ENCODE measurements at regions not wholly inside any gene's neighbourhood (a gene's known extent, or its start where the extent isn't known, plus 50 kb on each side); places are given as distances from the start of the nearest gene placed in this dataset.

DNA sequence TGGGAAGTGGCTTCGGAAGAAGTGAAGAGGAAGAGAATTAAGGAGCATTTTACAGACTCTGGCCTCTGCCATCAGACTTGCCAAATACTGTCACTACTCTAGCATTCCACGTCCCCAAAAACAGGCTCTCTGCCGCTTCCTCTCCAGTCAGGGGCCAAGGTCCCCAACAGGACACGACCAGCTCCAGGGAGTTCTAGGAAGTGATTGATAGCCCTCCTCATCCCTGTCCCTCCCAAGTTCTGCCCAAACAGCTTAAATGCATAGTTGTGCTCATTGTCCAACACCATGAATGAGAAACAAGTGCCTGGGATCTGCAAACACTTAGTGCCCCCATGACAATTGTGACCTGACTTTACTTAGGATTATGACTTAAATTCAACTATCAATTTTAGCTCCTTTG lies 96.5 kb downstream of the MED10 start:
- TF ChIP-seq TCF12 (IDR thresholded peaks at IDR 0.05; ENCODE audit: low read depth) = no peak

DNA sequence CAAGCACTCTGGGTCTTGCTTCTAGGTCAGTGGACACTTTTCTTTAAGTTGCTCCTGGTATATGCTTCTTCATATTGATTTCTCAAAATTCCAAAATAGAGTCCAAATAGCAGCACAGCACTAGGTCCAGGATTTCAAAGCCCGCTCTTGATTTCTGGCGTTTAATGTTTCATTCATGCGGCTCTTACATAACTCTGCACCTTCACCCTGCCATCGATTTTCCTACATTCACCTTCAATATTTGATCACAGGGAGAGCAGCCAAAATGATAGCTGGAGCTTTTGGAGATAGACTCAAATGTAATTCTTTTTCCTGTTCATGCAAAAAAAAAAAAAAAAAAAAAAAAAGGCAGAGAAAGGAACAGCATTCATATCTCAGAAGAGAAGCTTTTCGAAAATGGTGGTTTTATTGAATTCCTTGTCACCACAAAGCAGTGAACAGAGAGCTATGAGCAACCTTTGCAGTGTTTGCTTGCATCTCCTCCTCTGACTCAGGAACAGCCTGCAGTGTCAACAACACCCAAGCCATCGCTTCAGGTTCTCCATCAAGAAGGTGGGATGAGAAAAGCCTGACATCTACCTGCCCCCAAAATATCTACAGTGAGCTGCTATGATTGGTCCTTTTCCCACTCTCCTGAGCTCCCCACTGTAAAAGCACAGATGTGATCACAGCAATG lies 97.8 kb downstream of the MED10 start:
- no peak for TF ChIP-seq RAD21 (IDR thresholded peaks at IDR 0.05; ENCODE audit: low read depth)
- no peak for TF ChIP-seq CREB1 (IDR thresholded peaks at IDR 0.05; ENCODE audit: low read depth)
- no peak for TF ChIP-seq YY1 (IDR thresholded peaks at IDR 0.05; ENCODE audit: low read depth)
- TF ChIP-seq ZBTB7A (IDR thresholded peaks at IDR 0.05; ENCODE audit: low read depth) = no peak
- TF ChIP-seq, protein P1, sequence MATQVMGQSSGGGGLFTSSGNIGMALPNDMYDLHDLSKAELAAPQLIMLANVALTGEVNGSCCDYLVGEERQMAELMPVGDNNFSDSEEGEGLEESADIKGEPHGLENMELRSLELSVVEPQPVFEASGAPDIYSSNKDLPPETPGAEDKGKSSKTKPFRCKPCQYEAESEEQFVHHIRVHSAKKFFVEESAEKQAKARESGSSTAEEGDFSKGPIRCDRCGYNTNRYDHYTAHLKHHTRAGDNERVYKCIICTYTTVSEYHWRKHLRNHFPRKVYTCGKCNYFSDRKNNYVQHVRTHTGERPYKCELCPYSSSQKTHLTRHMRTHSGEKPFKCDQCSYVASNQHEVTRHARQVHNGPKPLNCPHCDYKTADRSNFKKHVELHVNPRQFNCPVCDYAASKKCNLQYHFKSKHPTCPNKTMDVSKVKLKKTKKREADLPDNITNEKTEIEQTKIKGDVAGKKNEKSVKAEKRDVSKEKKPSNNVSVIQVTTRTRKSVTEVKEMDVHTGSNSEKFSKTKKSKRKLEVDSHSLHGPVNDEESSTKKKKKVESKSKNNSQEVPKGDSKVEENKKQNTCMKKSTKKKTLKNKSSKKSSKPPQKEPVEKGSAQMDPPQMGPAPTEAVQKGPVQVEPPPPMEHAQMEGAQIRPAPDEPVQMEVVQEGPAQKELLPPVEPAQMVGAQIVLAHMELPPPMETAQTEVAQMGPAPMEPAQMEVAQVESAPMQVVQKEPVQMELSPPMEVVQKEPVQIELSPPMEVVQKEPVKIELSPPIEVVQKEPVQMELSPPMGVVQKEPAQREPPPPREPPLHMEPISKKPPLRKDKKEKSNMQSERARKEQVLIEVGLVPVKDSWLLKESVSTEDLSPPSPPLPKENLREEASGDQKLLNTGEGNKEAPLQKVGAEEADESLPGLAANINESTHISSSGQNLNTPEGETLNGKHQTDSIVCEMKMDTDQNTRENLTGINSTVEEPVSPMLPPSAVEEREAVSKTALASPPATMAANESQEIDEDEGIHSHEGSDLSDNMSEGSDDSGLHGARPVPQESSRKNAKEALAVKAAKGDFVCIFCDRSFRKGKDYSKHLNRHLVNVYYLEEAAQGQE (IDR thresholded peaks at IDR 0.05; ENCODE audit: low read depth) = no peak
- no peak for TF ChIP-seq TEAD4 (IDR thresholded peaks at IDR 0.05)
- no peak for TF ChIP-seq FOXM1 (IDR thresholded peaks at IDR 0.05; ENCODE audit: borderline replicate concordance, low read depth)
- TF ChIP-seq, protein P2, sequence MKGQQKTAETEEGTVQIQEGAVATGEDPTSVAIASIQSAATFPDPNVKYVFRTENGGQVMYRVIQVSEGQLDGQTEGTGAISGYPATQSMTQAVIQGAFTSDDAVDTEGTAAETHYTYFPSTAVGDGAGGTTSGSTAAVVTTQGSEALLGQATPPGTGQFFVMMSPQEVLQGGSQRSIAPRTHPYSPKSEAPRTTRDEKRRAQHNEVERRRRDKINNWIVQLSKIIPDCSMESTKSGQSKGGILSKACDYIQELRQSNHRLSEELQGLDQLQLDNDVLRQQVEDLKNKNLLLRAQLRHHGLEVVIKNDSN (IDR thresholded peaks at IDR 0.05) = no peak
- TF ChIP-seq EP300 (IDR thresholded peaks at IDR 0.05; ENCODE audit: borderline replicate concordance) = no peak
- no peak for TF ChIP-seq TCF12 (IDR thresholded peaks at IDR 0.05; ENCODE audit: low read depth)
- TF ChIP-seq CEBPB (IDR thresholded peaks at IDR 0.05) = no peak
- no peak for TF ChIP-seq NFIC (IDR thresholded peaks at IDR 0.05)
- no peak for TF ChIP-seq EGR1 (IDR thresholded peaks at IDR 0.05)
- TF ChIP-seq, protein P3, sequence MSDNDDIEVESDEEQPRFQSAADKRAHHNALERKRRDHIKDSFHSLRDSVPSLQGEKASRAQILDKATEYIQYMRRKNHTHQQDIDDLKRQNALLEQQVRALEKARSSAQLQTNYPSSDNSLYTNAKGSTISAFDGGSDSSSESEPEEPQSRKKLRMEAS (IDR thresholded peaks at IDR 0.05) = no peak

DNA sequence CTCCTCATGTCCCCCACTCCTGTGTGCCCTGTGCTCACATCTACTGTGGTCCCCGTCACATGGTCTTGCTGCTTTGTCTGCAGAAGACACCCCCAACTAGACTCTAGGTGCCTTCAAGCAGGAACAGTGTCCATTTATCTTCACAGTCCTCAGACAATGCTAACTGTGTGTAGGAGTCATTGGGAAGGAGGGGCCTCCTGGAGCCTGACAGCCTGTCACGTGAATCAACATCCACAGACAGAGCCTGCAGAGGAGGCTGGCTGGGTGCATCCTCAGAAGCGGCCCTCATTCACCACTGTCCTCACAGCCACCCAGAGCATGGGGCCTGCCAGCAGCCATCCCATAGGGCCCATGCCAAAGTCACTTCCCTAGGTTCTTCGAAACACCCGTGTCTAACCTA lies 98.7 kb downstream of the MED10 start:
- TF ChIP-seq EP300 (IDR thresholded peaks at IDR 0.05; ENCODE audit: borderline replicate concordance) = no peak
- no peak for TF ChIP-seq CEBPB (IDR thresholded peaks at IDR 0.05)
- TF ChIP-seq YY1 (IDR thresholded peaks at IDR 0.05; ENCODE audit: low read depth) = no peak
- TF ChIP-seq RAD21 (IDR thresholded peaks at IDR 0.05; ENCODE audit: low read depth) = no peak
- TF ChIP-seq, protein P2 (IDR thresholded peaks at IDR 0.05) = no peak
- TF ChIP-seq EGR1 (IDR thresholded peaks at IDR 0.05) = no peak
- TF ChIP-seq, protein P1 (IDR thresholded peaks at IDR 0.05; ENCODE audit: low read depth) = no peak
- no peak for TF ChIP-seq NFIC (IDR thresholded peaks at IDR 0.05)
- no peak for TF ChIP-seq TEAD4 (IDR thresholded peaks at IDR 0.05)
- TF ChIP-seq TAF1 (IDR thresholded peaks at IDR 0.05; ENCODE audit: low read depth) = no peak
- TF ChIP-seq FOXM1 (IDR thresholded peaks at IDR 0.05; ENCODE audit: borderline replicate concordance, low read depth) = no peak
- no peak for TF ChIP-seq TCF12 (IDR thresholded peaks at IDR 0.05; ENCODE audit: low read depth)
- no peak for TF ChIP-seq ZBTB7A (IDR thresholded peaks at IDR 0.05; ENCODE audit: low read depth)
- TF ChIP-seq CREB1 (IDR thresholded peaks at IDR 0.05; ENCODE audit: low read depth) = no peak
- TF ChIP-seq, protein P3 (IDR thresholded peaks at IDR 0.05) = no peak

DNA sequence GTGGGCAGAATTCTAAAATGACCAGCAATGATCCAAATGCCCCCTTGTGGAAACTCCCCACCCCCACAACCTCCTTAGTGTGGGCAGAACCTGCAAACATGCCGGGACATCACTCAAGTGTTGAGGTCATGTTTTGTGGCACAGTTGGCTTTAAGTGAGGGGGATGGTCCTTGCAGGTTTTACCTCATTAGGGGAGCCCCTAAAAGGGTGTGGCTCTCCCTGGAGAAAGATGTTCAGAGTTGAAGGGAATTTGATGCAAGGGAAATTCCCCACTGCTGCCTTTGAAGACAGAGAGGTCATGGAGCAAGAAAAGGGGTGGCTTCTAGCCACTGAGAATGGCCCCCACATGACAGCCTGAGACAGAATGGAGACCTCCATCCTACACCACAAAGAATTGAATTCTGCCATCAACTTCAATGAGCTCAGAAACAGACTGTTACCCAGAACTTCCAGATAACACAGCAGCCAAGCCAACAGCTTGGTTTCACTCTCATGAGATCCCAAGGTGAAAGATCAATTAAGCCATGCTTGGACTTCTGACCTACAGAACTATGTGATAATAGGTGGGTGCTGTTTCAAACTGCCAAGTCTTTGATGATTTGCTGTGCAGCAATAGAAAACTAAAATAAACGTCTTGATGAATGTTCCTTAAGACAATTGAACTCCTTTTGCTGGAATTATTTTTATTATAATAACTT lies 103.4 kb downstream of the MED10 start:
- TF ChIP-seq CREB1 (IDR thresholded peaks at IDR 0.05; ENCODE audit: low read depth) = no peak
- TF ChIP-seq FOXM1 (IDR thresholded peaks at IDR 0.05; ENCODE audit: borderline replicate concordance, low read depth) = no peak
- TF ChIP-seq, protein P2 (IDR thresholded peaks at IDR 0.05) = no peak
- no peak for TF ChIP-seq EGR1 (IDR thresholded peaks at IDR 0.05)
- no peak for TF ChIP-seq TCF12 (IDR thresholded peaks at IDR 0.05; ENCODE audit: low read depth)
- no peak for TF ChIP-seq EP300 (IDR thresholded peaks at IDR 0.05; ENCODE audit: borderline replicate concordance)
- no peak for TF ChIP-seq TEAD4 (IDR thresholded peaks at IDR 0.05)
- TF ChIP-seq ZBTB7A (IDR thresholded peaks at IDR 0.05; ENCODE audit: low read depth) = no peak

DNA sequence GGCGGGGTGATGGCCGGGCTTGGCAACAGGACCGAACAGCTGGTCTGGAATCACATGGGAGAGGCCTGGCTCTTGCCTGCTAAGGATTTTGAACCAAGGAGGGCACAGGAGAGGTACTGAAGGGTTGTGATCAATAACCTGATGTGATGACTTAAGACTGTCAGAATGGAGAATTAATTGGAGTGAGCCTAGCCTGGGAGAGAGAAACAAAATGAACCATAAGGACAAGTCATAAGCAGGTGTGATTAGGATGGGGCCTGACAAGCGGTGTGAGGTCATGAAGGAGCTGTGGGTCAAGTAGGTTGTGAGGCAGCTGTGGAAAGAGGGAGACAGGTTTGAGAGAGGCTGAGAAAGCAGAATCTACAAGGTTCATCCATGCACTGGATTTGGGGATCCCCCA lies 104.6 kb downstream of the MED10 start:
- TF ChIP-seq, protein P2 (IDR thresholded peaks at IDR 0.05) = no peak
- TF ChIP-seq YY1 (IDR thresholded peaks at IDR 0.05; ENCODE audit: low read depth) (no peak), EGR1 (IDR thresholded peaks at IDR 0.05) (no peak), EP300 (IDR thresholded peaks at IDR 0.05; ENCODE audit: borderline replicate concordance) (no peak)
